Transverse colon (tissue), 4 donors: ENCODE measurements at regions not wholly inside any gene's neighbourhood (a gene's known extent, or its start where the extent isn't known, plus 50 kb on each side); places are given as distances from the start of the nearest gene placed in this dataset.

Source experiments
- EP300 ChIP-seq: sonication (generic); formaldehyde crosslinking; IDR thresholded peaks from one replicate; pipeline ENCODE4 v1.6.1; 2017; ENCODE audit warnings: antibody characterized with exemption, low read depth
- POLR2A ChIP-seq: fragments of 450-650 bp; IDR thresholded peaks from one replicate; pipeline ENCODE4 v1.6.1; 2016; ENCODE audit warnings: antibody characterized with exemption, mild to moderate bottlenecking, moderate library complexity
- POLR2AphosphoS5 ChIP-seq, 3 donors: sonication (generic); formaldehyde crosslinking; IDR thresholded peaks; one replicate each; pipeline ENCODE4 v1.6.1; 2016; ENCODE audit warnings: antibody characterized with exemption in 3 of 3
- TF ChIP-seq, protein P1 (sequence below), 5 experiments: fragments of 200-600 bp in 3 of 5; fragments of 450-650 bp in 2 of 5; sonication (generic) in 3 of 5; IDR thresholded peaks; 1 replicate in 2 of 5; 2 replicates in 3 of 5; pipeline ENCODE4 v1.5.1; 2016 to 2017; ENCODE audit warnings: antibody characterized with exemption in 5 of 5, inconsistent platforms in 3 of 5, mild to moderate bottlenecking in 2 of 5, moderate library complexity in 1 of 5

GRCh38 chr20:46801003-46801702 lies 91.7 kb downstream of the SLC2A10 start:
- TF ChIP-seq, protein P1, sequence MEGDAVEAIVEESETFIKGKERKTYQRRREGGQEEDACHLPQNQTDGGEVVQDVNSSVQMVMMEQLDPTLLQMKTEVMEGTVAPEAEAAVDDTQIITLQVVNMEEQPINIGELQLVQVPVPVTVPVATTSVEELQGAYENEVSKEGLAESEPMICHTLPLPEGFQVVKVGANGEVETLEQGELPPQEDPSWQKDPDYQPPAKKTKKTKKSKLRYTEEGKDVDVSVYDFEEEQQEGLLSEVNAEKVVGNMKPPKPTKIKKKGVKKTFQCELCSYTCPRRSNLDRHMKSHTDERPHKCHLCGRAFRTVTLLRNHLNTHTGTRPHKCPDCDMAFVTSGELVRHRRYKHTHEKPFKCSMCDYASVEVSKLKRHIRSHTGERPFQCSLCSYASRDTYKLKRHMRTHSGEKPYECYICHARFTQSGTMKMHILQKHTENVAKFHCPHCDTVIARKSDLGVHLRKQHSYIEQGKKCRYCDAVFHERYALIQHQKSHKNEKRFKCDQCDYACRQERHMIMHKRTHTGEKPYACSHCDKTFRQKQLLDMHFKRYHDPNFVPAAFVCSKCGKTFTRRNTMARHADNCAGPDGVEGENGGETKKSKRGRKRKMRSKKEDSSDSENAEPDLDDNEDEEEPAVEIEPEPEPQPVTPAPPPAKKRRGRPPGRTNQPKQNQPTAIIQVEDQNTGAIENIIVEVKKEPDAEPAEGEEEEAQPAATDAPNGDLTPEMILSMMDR (IDR thresholded peaks at IDR 0.05): no peak
- no peak for TF ChIP-seq POLR2A
- TF ChIP-seq POLR2AphosphoS5 (IDR thresholded peaks at IDR 0.05): no peak
- no peak for TF ChIP-seq EP300
